ENCODE measurements at regions not wholly inside any gene's neighbourhood (a gene's known extent, or its start where the extent isn't known, plus 50 kb on each side); places are given as distances from the start of the nearest gene placed in this dataset.

- no peak for DNase-seq (ENCODE audit: low read depth, low spot score)
- in situ Hi-C loops (cut with HindIII; ENCODE audit: low sequenced_read_pairs), result no loop called here
- H3K4me3 ChIP-seq (ENCODE audit: low read depth, low read length), result no peak overlapping the region
- TF ChIP-seq CTCF (IDR thresholded peaks at IDR 0.05; ENCODE audit: low read depth, low read length), result no peak
Observed at GRCh38 chr6:68476611-68477010, 158.5 kb upstream of the ADGRB3 start.

- peak; percentile 18 for DNase-seq (ENCODE audit: low read depth, low spot score)
- no peak for TF ChIP-seq CTCF (IDR thresholded peaks at IDR 0.05; ENCODE audit: low read depth, low read length)
- H3K4me3 ChIP-seq (ENCODE audit: low read depth, low read length), result no peak overlapping the region
- in situ Hi-C loops (cut with HindIII; ENCODE audit: low sequenced_read_pairs), result no loop called here
Observed at GRCh38 chr6:68473433-68474210, 161.5 kb upstream of the ADGRB3 start.

GRCh38 chr6:68468244-68468884 lies 166.7 kb upstream of the ADGRB3 start:
- peak; percentile 3 for DNase-seq (ENCODE audit: low read depth, low spot score)
- H3K4me3 ChIP-seq (ENCODE audit: low read depth, low read length), result no peak overlapping the region
- in situ Hi-C loops (cut with HindIII; ENCODE audit: low sequenced_read_pairs), result no loop called here
- peak; percentile 48 for TF ChIP-seq CTCF (IDR thresholded peaks at IDR 0.05; ENCODE audit: low read depth, low read length)

DNA sequence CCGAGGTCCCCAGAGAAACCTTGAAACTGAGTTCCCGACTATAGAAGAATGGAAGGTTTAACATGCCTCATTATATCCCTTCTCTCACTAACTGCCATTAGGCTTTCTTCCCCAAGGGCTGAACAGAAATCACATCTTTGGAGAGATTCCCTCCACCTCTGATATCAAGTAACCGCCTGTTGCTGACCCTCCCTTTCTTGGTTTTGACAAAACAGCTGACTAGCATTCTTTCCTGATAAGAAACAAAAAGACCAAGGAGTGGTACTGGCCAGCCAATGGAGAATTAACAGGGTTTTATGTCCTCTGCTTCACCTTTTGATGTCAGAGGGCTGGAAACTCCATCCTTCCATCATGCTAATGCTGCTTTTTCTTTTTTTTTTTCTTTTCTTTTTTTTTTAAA lies 176.6 kb upstream of the ADGRB3 start:
- in situ Hi-C loops (cut with HindIII; ENCODE audit: low sequenced_read_pairs), result no loop called here
- no peak for DNase-seq (ENCODE audit: low read depth, low spot score)
- no peak for TF ChIP-seq CTCF (IDR thresholded peaks at IDR 0.05; ENCODE audit: low read depth, low read length)
- H3K4me3 ChIP-seq (ENCODE audit: low read depth, low read length), result no peak overlapping the region

GRCh38 chr6:68447112-68447511 lies 188.0 kb upstream of the ADGRB3 start:
- in situ Hi-C loops (cut with HindIII; ENCODE audit: low sequenced_read_pairs), result no loop called here
- no peak overlapping the region for H3K4me3 ChIP-seq (ENCODE audit: low read depth, low read length)
- no peak for TF ChIP-seq CTCF (IDR thresholded peaks at IDR 0.05; ENCODE audit: low read depth, low read length)
- DNase-seq (ENCODE audit: low read depth, low spot score), result no peak

GRCh38 chr6:68445926-68446325 lies 189.2 kb upstream of the ADGRB3 start:
- DNase-seq (ENCODE audit: low read depth, low spot score), result no peak
- no peak overlapping the region for H3K4me3 ChIP-seq (ENCODE audit: low read depth, low read length)
- in situ Hi-C loops (cut with HindIII; ENCODE audit: low sequenced_read_pairs), result no loop called here
- TF ChIP-seq CTCF (IDR thresholded peaks at IDR 0.05; ENCODE audit: low read depth, low read length), result no peak

All from astrocyte of the spinal cord (primary cell).